GM12873 (cell line): ENCODE measurements at regions not wholly inside any gene's neighbourhood (a gene's known extent, or its start where the extent isn't known, plus 50 kb on each side); places are given as distances from the start of the nearest gene placed in this dataset.

Experiments
- TF ChIP-seq, protein P1 (sequence below): IDR thresholded peaks from 2 replicates; pipeline ENCODE4 v1.5.1; 2012; ENCODE audit warnings: low read depth, mild to moderate bottlenecking, moderate library complexity, low read length, control low read depth; ENCODE audit not compliant: insufficient read depth; ENCODE audit errors: missing control alignments

DNA sequence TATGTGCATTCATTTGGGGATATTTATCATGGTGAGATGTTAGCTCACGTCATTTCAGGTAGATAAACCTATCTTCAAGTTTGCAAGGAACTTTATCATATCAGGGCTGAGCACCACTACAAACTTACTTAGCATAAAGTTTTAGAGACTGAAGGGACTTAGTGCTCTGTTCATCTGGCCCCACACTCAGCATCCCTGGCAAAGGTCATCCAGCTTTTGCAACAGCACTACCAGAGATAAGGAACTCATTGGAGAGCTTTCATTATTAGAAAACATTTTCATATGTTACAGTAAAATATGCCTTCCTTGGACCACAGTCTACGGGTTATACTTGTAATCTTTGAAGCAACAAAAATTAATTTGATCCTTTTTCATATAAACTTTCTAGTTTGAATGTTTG is 263.4 kb downstream of the POU4F1 start:
- TF ChIP-seq, protein P1, sequence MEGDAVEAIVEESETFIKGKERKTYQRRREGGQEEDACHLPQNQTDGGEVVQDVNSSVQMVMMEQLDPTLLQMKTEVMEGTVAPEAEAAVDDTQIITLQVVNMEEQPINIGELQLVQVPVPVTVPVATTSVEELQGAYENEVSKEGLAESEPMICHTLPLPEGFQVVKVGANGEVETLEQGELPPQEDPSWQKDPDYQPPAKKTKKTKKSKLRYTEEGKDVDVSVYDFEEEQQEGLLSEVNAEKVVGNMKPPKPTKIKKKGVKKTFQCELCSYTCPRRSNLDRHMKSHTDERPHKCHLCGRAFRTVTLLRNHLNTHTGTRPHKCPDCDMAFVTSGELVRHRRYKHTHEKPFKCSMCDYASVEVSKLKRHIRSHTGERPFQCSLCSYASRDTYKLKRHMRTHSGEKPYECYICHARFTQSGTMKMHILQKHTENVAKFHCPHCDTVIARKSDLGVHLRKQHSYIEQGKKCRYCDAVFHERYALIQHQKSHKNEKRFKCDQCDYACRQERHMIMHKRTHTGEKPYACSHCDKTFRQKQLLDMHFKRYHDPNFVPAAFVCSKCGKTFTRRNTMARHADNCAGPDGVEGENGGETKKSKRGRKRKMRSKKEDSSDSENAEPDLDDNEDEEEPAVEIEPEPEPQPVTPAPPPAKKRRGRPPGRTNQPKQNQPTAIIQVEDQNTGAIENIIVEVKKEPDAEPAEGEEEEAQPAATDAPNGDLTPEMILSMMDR = no peak

- TF ChIP-seq, protein P1 = no peak
Observed at GRCh38 chr13:78334059-78334458, 269.3 kb downstream of the POU4F1 start.

- TF ChIP-seq, protein P1 = no peak
Observed at GRCh38 chr13:78326633-78327032, 276.7 kb downstream of the POU4F1 start.

- TF ChIP-seq, protein P1 = no peak
Observed at GRCh38 chr13:78325585-78325984, 277.8 kb downstream of the POU4F1 start.

GRCh38 chr13:78323848-78324247 is 279.5 kb downstream of the POU4F1 start:
- TF ChIP-seq, protein P1 = no peak

DNA sequence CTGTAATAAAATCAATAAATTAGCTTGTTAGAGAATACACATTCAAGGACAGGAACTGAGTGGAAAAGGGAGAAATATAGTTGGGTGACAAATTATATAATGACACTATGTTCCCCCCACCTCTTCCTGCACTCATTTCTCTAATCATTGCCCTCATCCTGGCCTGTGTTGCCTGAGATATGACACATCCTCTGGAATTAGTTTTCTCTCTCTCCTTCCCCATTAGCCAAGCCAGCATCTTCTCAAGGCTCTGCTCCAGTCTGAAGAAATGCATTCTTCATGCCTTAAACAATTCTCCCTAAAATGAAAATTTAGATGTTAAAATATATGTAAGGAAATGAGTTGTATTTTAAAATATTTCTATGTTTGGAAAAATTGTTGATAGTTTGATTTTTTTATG is 280.3 kb downstream of the POU4F1 start:
- TF ChIP-seq, protein P1 = no peak

DNA sequence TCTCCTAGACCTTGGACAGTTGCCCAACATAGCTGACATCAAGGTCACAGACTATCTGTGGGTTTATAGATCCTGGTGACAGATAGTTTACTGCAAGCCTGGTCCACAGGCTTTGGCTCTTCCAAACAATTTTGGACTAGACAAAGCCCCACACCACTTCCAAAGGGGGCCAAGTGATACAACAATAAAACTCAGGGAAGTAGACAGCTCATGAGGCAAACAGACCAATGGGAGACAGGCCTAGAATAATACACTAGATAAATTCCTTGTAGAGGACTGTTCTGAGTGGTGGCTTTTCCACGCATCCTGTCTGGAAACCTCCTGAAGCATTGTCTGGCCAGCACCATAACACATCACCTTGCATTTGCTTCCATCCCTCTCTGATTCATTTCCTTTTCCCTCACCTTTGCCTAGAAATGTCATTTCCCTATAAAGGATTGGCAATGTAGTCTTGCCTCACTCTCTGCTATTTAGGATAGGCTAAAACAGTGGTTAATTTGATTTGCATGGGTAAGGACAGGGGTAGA is 284.2 kb downstream of the POU4F1 start:
- TF ChIP-seq, protein P1 = no peak
